ENCODE measurements at regions not wholly inside any gene's neighbourhood (a gene's known extent, or its start where the extent isn't known, plus 50 kb on each side); places are given as distances from the start of the nearest gene placed in this dataset.

GRCh38 chr6:120557554-120557953 is 776.7 kb downstream of the TBC1D32 start:
- TF ChIP-seq, protein P1, sequence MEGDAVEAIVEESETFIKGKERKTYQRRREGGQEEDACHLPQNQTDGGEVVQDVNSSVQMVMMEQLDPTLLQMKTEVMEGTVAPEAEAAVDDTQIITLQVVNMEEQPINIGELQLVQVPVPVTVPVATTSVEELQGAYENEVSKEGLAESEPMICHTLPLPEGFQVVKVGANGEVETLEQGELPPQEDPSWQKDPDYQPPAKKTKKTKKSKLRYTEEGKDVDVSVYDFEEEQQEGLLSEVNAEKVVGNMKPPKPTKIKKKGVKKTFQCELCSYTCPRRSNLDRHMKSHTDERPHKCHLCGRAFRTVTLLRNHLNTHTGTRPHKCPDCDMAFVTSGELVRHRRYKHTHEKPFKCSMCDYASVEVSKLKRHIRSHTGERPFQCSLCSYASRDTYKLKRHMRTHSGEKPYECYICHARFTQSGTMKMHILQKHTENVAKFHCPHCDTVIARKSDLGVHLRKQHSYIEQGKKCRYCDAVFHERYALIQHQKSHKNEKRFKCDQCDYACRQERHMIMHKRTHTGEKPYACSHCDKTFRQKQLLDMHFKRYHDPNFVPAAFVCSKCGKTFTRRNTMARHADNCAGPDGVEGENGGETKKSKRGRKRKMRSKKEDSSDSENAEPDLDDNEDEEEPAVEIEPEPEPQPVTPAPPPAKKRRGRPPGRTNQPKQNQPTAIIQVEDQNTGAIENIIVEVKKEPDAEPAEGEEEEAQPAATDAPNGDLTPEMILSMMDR (IDR thresholded peaks at IDR 0.05): no peak
- TF ChIP-seq POLR2A (IDR thresholded peaks at IDR 0.05): no peak

Data from uterus (tissue), 2 donors.